ENCODE measurements at regions not wholly inside any gene's neighbourhood (a gene's known extent, or its start where the extent isn't known, plus 50 kb on each side); places are given as distances from the start of the nearest gene placed in this dataset.

- TF ChIP-seq CTCF (IDR thresholded peaks at IDR 0.05) (no peak), POLR2AphosphoS5 (IDR thresholded peaks at IDR 0.05) (no peak), POLR2A (IDR thresholded peaks at IDR 0.05) (no peak), EP300 (IDR thresholded peaks at IDR 0.05) (no peak)
These were observed 85.3 kb upstream of the SERBP1 start for GRCh38 chr1:67515324-67516080.

All from sigmoid colon (tissue), 4 donors.